Osteocyte (in vitro differentiated cells): ENCODE measurements at regions not wholly inside any gene's neighbourhood (a gene's known extent, or its start where the extent isn't known, plus 50 kb on each side); places are given as distances from the start of the nearest gene placed in this dataset.
A peak's percentile ranks its signal among the peaks of the same experiment; 100 is the strongest.

Source experiments
- DNase-seq: peaks from one replicate; pipeline ENCODE4 v3.0.0; 2021; ENCODE audit warnings: mixed read lengths; ENCODE audit not compliant: unreplicated experiment; ENCODE audit errors: extremely low spot score
- H3K27ac Mint-ChIP-seq: one replicate; pipeline ENCODE4 v1.8.0; 2021; ENCODE audit warnings: mild to moderate bottlenecking, mixed read lengths; ENCODE audit not compliant: unreplicated experiment
- H3K27me3 Mint-ChIP-seq: one replicate; pipeline ENCODE4 v1.8.0; 2021; ENCODE audit warnings: mixed read lengths; ENCODE audit not compliant: unreplicated experiment
- H3K36me3 Mint-ChIP-seq: one replicate; pipeline ENCODE4 v1.8.0; 2021; ENCODE audit warnings: mixed read lengths; ENCODE audit not compliant: unreplicated experiment
- H3K4me1 Mint-ChIP-seq: one replicate; pipeline ENCODE4 v1.8.0; 2021; ENCODE audit warnings: mixed read lengths; ENCODE audit not compliant: unreplicated experiment
- H3K4me3 Mint-ChIP-seq: one replicate; pipeline ENCODE4 v1.8.0; 2021; ENCODE audit warnings: mild to moderate bottlenecking, moderate library complexity, mixed read lengths; ENCODE audit not compliant: unreplicated experiment
- H3K9me3 Mint-ChIP-seq: one replicate; pipeline ENCODE4 v1.8.0; 2021; ENCODE audit warnings: mixed read lengths; ENCODE audit not compliant: unreplicated experiment
- CTCF ChIP-seq: fragments of 200-600 bp; sonication (generic); IDR thresholded peaks from 2 replicates; pipeline ENCODE4 v1.5.0; 2021; ENCODE audit warnings: antibody characterized with exemption, mild to moderate bottlenecking, moderate library complexity

GRCh38 chr2:107308835-107309234, 422.9 kb upstream of the ST6GAL2 start:
- H3K27me3 Mint-ChIP-seq = peaks cover 11% of the 10 kb centered on the region
- no peak overlapping the region for H3K4me3 Mint-ChIP-seq
- H3K27ac Mint-ChIP-seq = peak overlapping the region; percentile 5
- no peak for TF ChIP-seq CTCF
- H3K9me3 Mint-ChIP-seq = peaks cover 6% of the 10 kb centered on the region
- H3K4me1 Mint-ChIP-seq = peaks cover 19% of the 10 kb centered on the region
- H3K36me3 Mint-ChIP-seq = peaks cover 9% of the 10 kb centered on the region
- no peak for DNase-seq

GRCh38 chr2:107312240-107312639, 426.3 kb upstream of the ST6GAL2 start:
- H3K4me1 Mint-ChIP-seq = peaks cover 11% of the 10 kb centered on the region
- no peaks in the 10 kb centered on the region for H3K27me3 Mint-ChIP-seq
- no peak for DNase-seq

GRCh38 chr2:107313316-107313715, 427.3 kb upstream of the ST6GAL2 start:
- H3K4me3 Mint-ChIP-seq = no peak overlapping the region
- no peak for DNase-seq
- H3K27ac Mint-ChIP-seq = no peak overlapping the region
- H3K4me1 Mint-ChIP-seq = peaks cover 11% of the 10 kb centered on the region
- TF ChIP-seq CTCF = no peak
- H3K9me3 Mint-ChIP-seq = peaks cover 5% of the 10 kb centered on the region
- H3K36me3 Mint-ChIP-seq = peaks cover 4% of the 10 kb centered on the region
- no peaks in the 10 kb centered on the region for H3K27me3 Mint-ChIP-seq

More at GRCh38 chr2:107312240-107312639, 426.3 kb upstream of the ST6GAL2 start:
- no peak for TF ChIP-seq CTCF
- no peak overlapping the region for H3K4me3 Mint-ChIP-seq
- H3K9me3 Mint-ChIP-seq = peaks cover 6% of the 10 kb centered on the region
- H3K27ac Mint-ChIP-seq = no peak overlapping the region
- H3K36me3 Mint-ChIP-seq = peaks cover 5% of the 10 kb centered on the region

GRCh38 chr2:107320881-107321280, 434.9 kb upstream of the ST6GAL2 start:
- no peak for DNase-seq
- no peak overlapping the region for H3K27ac Mint-ChIP-seq
- H3K27me3 Mint-ChIP-seq = no peaks in the 10 kb centered on the region
- no peak for TF ChIP-seq CTCF
- H3K4me1 Mint-ChIP-seq = peaks cover 22% of the 10 kb centered on the region
- peaks cover 3% of the 10 kb centered on the region for H3K9me3 Mint-ChIP-seq
- peaks cover 2% of the 10 kb centered on the region for H3K36me3 Mint-ChIP-seq
- no peak overlapping the region for H3K4me3 Mint-ChIP-seq

GRCh38 chr2:107322416-107322815, 436.4 kb upstream of the ST6GAL2 start:
- no peak overlapping the region for H3K4me3 Mint-ChIP-seq
- no peak overlapping the region for H3K27ac Mint-ChIP-seq
- H3K27me3 Mint-ChIP-seq = no peaks in the 10 kb centered on the region
- H3K36me3 Mint-ChIP-seq = peaks cover 2% of the 10 kb centered on the region
- TF ChIP-seq CTCF = no peak
- peaks cover 36% of the 10 kb centered on the region for H3K4me1 Mint-ChIP-seq
- H3K9me3 Mint-ChIP-seq = peaks cover 3% of the 10 kb centered on the region
- no peak for DNase-seq
